NCI-H146 (cell line): ENCODE measurements at regions not wholly inside any gene's neighbourhood (a gene's known extent, or its start where the extent isn't known, plus 50 kb on each side); places are given as distances from the start of the nearest gene placed in this dataset.

Experiments
- DNase-seq: peaks from one replicate; lab custom pipeline; 2025; lab: John Stamatoyannopoulos, UW

- no peak for DNase-seq
Observed at GRCh38 chr15:62913246-62913645, 129.3 kb upstream of the TPM1 start.

- DNase-seq: no peak
Observed at GRCh38 chr15:62914461-62915079, 128.0 kb upstream of the TPM1 start.

GRCh38 chr15:62920682-62921502 is 121.7 kb upstream of the TPM1 start:
- DNase-seq: no peak

GRCh38 chr15:62922514-62922913 is 120.0 kb upstream of the TPM1 start:
- no peak for DNase-seq

DNA sequence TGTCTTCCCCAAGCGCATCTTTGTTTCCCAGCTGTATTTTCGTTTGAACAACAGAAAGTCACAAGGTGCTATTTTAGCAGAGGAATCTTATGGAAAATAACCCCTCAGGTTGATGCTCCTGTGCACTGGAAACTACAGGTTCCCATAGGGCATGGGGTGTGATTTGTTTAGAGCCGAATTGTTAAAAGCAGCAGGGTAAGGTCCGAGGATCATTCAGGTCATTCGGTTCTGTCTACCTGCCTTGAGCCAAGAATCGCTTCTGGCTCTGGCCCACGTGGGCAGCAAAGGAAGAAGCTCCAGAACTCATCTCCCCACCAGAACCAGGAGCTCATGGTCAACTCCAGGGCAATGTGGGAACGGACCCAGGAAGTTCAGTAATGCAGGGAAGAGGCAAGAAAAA is 116.7 kb upstream of the TPM1 start:
- no peak for DNase-seq

DNA sequence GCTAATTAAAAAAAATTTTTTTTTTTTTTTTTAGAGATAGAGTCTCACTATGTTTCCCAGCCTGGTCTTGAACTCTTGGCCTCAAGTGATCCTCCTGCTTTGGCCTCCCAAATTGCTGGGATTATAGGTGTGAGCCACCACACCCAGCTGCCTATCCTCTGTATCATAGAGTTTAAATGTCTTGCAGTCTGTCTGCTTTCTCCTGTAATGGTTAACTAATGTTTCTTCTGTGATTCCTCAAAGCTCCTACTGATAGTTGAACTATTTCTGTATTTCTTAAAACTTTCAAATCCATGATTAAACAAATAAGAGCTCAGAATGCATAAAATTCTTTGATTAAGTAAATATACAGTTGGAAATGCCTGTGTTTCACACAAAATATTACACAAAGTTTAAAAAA is 115.4 kb upstream of the TPM1 start:
- no peak for DNase-seq

DNA sequence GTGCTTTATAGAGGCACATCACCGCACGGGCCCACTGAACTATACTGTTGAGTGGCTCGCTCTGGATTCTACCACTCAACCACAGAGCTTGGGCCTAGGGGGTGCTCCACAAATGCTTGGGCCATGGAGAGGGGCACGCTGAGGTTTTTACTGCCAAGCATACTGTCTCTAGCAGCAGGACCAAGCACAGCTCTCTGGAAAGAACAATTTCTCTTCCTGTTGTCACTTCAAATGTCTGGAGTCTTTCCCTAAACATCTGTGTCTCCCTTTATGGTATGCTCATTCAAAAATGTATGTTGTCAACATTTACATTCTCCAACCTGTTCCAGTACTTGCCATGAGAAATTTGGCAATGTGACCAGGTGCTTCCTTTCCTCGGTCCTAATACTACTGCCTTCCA is 114.7 kb upstream of the TPM1 start:
- DNase-seq: no peak

- DNase-seq: no peak
Observed at GRCh38 chr15:62928242-62928999, 114.1 kb upstream of the TPM1 start.

GRCh38 chr15:62929000-62929357 is 113.6 kb upstream of the TPM1 start:
- no peak for DNase-seq

- no peak for DNase-seq
Observed at GRCh38 chr15:62931650-62932049, 110.9 kb upstream of the TPM1 start.

DNA sequence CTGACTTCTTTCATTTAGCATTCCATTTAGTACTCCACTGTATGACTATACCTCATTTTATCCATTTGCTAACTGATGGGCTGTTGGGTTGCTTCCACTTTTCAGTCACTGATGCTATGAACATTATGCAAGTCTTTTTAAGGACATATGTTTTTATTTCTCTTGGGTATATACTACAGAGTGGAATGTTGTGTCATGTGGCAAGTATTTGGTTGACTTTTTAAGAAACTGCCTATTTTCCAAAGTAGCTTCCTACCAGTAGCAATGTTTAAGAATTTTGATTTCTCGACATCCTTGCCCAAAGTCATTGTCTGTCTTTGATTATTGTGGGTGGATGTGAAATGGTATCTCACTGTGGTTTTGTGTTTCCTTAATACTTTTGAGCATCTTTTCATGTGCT is 110.1 kb upstream of the TPM1 start:
- DNase-seq: no peak

DNA sequence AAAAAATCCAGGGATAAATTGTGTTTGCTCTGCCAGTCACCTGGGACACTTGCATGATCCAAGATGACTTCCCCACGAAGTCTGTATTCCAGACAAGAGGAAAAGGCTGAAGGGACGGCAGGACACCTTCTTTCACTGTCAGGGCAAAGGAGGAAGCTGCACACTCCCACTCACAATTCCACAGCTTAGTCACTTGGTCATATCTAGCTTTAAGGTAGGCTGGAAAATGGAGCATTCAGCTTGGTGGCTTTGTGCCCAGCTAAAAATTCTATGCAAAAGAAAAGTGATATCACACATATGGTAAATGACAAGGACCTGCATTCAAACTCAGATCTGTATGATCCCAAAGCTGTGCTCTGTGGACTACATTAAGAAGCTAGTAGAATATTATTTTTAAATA is 109.2 kb upstream of the TPM1 start:
- no peak for DNase-seq

DNA sequence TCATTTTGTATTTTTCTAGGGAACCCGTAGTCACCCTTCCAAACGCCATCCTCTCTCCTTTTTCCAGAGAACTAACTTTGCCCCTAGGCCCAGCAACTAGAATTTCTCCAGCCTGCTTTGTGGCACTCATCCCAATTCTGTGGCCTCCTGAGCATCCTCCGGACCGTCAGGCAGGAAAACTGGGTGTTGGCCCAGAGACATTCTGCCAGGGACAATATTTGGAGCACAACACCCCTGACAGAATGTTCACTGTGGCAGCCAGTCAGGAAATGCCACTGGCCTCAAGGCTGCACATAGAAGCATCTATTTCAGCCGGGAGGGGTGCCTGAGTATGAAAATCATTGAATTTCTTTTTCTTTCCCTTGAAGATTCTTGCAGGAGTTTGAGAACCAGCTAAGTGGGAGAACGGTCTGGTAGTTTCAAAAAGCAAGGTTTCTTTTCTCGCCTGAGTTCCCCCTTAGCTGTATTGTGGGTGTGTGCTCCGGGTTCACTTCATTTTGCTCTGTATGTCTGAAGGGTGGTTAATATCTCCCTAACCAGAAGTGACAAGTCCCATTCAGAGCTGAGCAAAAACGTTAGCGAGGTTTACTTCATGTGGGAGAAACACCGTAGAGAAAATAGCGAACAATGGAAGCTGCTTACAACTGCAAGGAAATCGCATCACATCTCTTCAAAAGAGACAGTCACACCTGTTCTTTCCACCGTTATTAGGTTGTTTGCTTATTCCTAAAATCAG is 108.1 kb upstream of the TPM1 start:
- DNase-seq: no peak

DNA sequence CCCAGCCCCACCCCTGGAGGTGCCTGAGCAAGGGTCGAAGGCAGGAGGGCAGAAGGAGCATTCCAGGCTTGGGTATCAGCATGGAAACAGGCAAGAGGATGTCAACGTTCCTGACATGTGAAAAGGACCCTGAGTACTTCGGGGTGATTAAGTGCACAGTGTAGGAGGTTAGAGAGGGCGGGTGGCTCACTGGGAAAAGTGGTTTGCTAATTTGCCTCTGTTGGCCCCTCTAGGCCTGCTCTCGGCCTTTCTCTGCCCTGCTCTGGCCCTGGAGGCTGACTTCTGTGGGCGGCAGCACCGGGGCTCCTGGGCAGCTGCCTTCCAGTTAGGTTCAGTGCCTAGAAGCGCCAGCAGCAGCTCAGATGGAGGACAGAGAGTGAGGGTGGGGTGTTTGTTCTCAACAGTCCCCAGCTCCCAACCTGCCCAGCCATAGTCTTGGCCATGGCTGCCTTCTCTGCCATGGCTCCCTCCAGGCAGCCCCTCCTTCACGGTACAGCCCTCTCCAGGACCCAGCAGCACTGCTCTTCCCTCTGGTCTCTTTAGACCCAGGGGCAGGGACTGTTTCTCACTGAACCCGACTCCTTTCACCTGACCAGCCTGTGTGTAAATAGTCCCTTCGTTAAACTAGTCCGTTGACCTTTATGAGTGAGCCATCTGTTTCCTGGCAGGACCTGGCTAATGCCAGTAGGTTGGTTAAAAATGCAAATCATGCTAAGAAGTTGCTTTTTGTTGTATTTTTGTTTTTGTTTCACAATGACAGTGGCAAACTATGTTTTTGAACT is 107.1 kb upstream of the TPM1 start:
- peak; percentile 47 for DNase-seq

DNA sequence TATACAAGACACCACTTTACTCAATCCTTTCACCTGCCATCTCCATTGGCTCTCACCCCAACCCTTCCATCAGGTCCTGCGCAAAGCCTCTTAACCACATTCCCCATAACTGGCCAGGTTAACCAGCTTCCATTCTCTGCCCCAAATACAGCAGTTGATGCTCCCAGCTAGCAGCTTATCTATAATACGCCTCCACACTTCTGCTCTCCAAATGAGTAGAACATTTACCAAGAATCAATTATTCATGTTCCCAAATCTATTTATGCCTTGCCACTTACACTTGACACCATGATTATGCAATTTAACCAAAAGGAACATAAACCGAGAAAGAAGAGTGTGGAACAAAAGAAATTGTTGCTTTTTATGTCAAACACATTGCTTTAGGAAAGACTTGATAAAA is 103.7 kb upstream of the TPM1 start:
- DNase-seq: no peak

DNA sequence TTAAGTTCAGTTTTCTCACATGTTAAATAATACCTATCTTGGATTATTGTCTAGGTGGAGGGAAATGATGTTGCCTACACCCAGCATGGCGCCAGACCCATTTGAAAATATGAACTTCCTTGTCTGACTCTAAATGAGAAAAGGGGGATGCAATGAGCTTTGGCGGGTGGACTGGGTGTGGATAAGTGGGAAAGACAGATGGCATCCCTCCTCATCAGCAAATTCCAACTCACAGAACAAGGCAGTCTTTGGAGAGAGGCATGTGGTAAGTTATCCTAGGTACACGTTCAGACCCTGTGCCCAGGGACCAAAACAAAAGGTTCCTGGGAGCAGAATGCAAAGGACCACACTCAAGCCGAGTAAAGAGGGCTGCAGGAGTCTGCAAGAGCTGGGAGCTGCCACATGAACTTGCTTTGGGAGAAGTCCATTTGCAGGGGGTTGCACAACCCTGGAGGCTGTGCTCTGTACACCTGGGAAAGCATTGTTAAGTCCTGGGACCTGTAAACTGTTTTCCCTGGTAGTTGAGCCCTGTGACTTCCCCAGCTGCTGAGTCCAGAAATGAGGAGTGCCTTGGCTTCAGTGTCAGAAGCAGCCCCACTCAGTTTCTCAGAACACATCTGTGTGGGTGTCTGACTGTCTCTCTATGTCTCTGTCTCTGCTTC is 102.3 kb upstream of the TPM1 start:
- DNase-seq: no peak

DNA sequence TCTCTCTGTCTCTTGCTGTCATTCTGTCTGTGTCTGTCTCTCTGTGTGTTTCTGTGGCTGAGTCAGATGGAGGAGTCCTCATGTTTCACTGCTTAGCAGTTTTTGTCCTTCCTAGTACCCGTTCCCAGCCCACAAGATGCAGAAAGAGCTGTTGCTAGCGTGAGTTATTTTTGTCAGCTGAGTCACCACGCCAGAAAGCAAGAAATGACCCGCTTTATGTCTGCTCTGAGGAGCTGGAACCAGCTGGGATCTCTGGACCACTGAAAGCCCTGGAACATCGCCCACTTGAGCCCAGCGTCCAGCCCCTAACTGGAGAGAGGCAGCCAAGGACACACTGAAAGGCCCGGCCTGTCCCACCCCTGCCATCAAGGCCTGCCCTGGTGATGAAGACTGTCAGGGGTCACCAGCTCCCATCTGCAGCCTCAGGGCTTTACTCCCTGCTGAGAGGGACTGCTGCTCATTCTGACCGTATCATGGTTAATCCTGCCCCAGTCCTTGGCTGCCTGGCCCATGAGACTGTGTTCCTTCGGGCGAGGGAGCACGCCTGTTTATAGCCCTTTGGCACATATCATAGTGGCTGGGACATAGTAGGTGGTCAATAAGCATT is 101.7 kb upstream of the TPM1 start:
- DNase-seq: peak; percentile 36

DNA sequence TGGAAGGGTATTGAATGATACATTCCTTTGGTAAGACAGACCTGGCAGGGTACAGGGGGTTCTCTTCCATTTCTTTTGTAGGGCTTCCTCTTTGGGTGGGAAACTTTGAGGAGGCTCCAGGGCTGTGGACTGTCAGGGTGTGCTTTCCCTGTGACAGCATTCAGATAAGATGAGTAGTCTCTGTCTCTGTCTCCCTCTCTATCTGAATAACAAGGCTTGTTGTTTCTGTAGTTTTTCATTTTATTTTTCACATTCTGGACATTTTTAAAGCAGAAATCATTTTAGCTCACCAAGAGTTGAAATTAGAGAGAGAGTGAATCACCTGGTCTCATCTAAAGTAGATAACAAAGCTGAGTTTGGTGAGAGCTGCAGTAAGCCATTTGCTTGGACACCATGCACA is 100.8 kb upstream of the TPM1 start:
- no peak for DNase-seq

- DNase-seq: no peak
Observed at GRCh38 chr15:62942428-62942827, 100.1 kb upstream of the TPM1 start.

GRCh38 chr15:62945063-62945462 is 97.5 kb upstream of the TPM1 start:
- DNase-seq: no peak

DNA sequence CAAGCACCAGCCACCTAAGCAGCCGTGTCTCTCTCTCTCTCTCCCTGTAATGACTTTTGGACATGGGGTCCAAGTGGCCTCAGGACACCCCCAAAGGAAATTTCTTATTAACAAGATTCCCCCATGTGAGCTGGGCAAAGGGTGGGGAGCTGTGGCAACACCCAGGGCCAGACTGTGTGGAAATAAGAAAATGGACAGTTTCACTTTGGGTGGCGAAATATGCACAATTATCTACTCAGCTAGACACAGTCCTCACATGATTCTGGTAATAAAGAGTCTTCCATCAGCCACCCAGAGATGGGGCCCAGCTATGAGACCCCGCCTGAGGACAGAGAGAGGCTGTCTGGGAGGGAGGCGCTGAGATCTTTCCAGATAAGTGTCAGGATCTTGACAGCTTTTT is 96.8 kb upstream of the TPM1 start:
- no peak for DNase-seq
